ENCODE measurements at regions not wholly inside any gene's neighbourhood (a gene's known extent, or its start where the extent isn't known, plus 50 kb on each side); places are given as distances from the start of the nearest gene placed in this dataset.
A peak's percentile ranks its signal among the peaks of the same experiment; 100 is the strongest.

GRCh38 chr6:117138920-117139319 is 126.4 kb upstream of the VGLL2 start:
- Histone ChIP-seq H4K91ac (ENCODE audit: insufficient read length, low read depth, low read length) (no peak overlapping the region), H3K4ac (ENCODE audit: low read depth, low read length) (no peak overlapping the region), H3K14ac (ENCODE audit: insufficient read depth, low read length) (no peak overlapping the region), H4K20me1 (ENCODE audit: control insufficient read depth, insufficient read depth, insufficient read length) (no peaks in the 10 kb centered on the region), H2BK120ac (ENCODE audit: low read depth, low read length, poor library complexity, severe bottlenecking) (no peak overlapping the region), H2BK12ac (ENCODE audit: insufficient read length, low read depth, low read length) (no peak overlapping the region), H3K9me3 (ENCODE audit: control insufficient read depth, low read depth, low read length) (no peaks in the 10 kb centered on the region), H3K9ac (ENCODE audit: extremely low read depth, insufficient read length, low read length) (no peak overlapping the region), H2AFZ (ENCODE audit: low read length) (no peak overlapping the region), H2BK20ac (ENCODE audit: low read depth, low read length, poor library complexity, severe bottlenecking) (no peak overlapping the region), H3K4me1 (ENCODE audit: insufficient read depth, low read length) (0 out of 2 replicates have a peak, but pooled peaks cover 6% of the 10 kb centered on the region), H3K23ac (ENCODE audit: insufficient read length, low read depth, low read length) (no peak overlapping the region), H2AK5ac (ENCODE audit: insufficient read length, low read length) (no peak overlapping the region), H3K79me1 (ENCODE audit: insufficient read depth, low read depth, low read length, poor library complexity, severe bottlenecking) (no peaks in the 10 kb centered on the region), H3K79me2 (ENCODE audit: insufficient read depth, low read length) (no peaks in the 10 kb centered on the region), H4K5ac (ENCODE audit: insufficient read length, low read depth, low read length) (no peak overlapping the region), H3T11ph (ENCODE audit: low read length) (no peak overlapping the region), H3K18ac (ENCODE audit: insufficient read length, low read depth, low read length) (no peak overlapping the region), H3K23me2 (ENCODE audit: insufficient read length, low read depth, low read length, poor library complexity, severe bottlenecking) (no peaks in the 10 kb centered on the region), H3K56ac (ENCODE audit: insufficient read length, low read depth, low read length) (no peak overlapping the region), H3K4me2 (ENCODE audit: insufficient read depth, insufficient read length, low read length) (no peak overlapping the region), H2BK15ac (ENCODE audit: low read depth, low read length) (no peak overlapping the region), H4K8ac (replicated peaks; ENCODE audit: insufficient read length, low read depth, low read length) (no peak overlapping the region), H3K27ac (ENCODE audit: insufficient read length, low read depth, low read length) (no peak overlapping the region), H2BK5ac (ENCODE audit: insufficient read length, low read length) (no peak overlapping the region), H3K27me3 (ENCODE audit: insufficient read depth, low read length) (no peaks in the 10 kb centered on the region)
- H3K36me3 Mint-ChIP-seq (ENCODE audit: insufficient read depth in 1 of 3, low read depth in 3 of 3): no peaks in the 10 kb centered on the region
- TF ChIP-seq, protein P1, sequence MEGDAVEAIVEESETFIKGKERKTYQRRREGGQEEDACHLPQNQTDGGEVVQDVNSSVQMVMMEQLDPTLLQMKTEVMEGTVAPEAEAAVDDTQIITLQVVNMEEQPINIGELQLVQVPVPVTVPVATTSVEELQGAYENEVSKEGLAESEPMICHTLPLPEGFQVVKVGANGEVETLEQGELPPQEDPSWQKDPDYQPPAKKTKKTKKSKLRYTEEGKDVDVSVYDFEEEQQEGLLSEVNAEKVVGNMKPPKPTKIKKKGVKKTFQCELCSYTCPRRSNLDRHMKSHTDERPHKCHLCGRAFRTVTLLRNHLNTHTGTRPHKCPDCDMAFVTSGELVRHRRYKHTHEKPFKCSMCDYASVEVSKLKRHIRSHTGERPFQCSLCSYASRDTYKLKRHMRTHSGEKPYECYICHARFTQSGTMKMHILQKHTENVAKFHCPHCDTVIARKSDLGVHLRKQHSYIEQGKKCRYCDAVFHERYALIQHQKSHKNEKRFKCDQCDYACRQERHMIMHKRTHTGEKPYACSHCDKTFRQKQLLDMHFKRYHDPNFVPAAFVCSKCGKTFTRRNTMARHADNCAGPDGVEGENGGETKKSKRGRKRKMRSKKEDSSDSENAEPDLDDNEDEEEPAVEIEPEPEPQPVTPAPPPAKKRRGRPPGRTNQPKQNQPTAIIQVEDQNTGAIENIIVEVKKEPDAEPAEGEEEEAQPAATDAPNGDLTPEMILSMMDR (conservative IDR thresholded peaks at IDR 0.05): no peak
- peaks cover 13 to 15% of the 10 kb centered on the region in 2 experiments for H3K4me1 Mint-ChIP-seq
- H3K27me3 Mint-ChIP-seq (ENCODE audit: low read depth): no peaks in the 10 kb centered on the region
- H3K9me3 Mint-ChIP-seq: no peaks in the 10 kb centered on the region
- peak overlapping the region in 1 of 3 experiments; percentile 34; a peak in 1 of 7 replicates for H3K27ac Mint-ChIP-seq
- no peak overlapping the region for H3K4me3 Mint-ChIP-seq
- no peak for DNase-seq
